ENCODE measurements at regions not wholly inside any gene's neighbourhood (a gene's known extent, or its start where the extent isn't known, plus 50 kb on each side); places are given as distances from the start of the nearest gene placed in this dataset.
A peak's percentile ranks its signal among the peaks of the same experiment; 100 is the strongest.

DNA sequence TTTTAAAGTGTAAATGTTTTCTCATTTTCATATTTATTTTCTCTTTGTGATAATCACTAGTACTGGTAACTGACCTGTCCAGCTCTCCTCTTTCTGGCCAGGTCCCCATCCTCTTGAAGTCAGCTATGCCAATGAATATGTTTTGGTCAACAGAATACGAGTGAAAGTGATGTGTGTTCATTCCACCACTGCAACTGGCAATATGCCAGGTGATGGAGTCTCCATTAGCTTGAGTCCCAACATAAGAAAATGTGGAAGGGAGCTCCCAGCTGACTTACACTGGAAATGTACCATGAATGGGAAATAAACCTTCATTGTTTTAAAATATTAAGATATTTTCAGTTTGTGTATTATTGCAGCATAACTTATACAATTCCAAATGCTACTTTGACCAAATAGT, 75.8 kb downstream of the CCDC34 start:
- no peak for DNase-seq (ENCODE audit: low spot score)

DNA sequence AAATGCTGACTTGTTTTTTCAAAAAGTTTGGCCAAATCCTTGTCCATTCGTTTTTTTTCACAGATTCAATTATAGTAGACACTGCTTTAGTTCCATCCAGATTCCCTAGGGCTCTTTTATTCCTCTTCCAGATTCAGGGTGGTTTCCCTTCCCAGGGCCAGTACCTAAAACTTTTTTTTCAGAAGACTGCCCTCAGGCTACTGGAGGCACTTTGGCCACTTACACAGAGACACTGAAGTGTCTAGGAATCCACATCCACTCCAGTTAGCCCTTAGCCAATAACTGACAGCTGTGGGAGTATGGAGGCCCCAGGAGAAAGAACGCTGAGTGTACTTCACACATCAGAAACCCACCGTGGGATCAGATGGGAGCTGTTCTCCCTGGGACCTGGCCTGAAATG, 77.3 kb downstream of the CCDC34 start:
- no peak for DNase-seq (ENCODE audit: low spot score)

GRCh38 chr11:27282806-27283205, 80.2 kb downstream of the CCDC34 start:
- peak; percentile 14 for DNase-seq (ENCODE audit: low spot score)

DNA sequence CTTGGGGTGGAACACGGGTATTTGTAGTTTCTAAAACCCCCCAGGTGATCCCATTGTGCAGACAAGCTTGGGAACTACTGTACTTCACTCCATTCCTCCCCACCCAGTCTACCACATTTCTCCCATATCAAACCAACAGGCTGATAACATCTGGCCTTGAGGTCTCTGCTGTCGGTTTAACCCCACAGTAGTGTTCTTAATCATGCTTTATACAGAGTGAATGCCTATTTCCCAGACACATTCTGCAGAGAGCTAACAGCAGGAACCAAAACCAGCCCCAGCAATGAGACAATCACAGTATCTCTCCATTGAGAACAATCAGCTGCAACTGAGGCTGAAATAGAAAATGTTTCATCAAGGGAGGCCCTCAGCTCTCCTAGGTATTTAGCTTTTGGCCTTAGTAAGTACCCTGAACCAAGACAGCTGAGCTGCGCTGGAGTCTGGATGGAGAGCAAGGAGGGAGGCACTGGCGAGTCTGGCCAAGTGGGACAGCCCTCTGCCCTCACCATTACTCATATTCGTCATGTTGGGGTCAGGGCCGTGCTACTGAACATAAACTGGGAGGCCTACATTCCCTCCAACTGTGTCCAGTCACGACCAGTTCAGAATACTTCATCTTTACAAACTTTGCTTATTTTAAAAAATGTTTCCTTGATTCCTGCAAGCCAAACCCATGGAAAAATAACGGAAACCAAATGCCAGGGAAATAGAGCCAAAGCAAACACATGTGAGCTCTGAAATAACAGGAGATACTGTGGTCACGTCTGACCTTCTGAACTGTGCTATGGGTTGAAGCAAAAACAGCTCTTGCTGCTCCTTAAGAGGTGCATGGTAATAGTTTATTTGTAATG, 81.0 kb downstream of the CCDC34 start:
- DNase-seq (ENCODE audit: low spot score): no peak

DNA sequence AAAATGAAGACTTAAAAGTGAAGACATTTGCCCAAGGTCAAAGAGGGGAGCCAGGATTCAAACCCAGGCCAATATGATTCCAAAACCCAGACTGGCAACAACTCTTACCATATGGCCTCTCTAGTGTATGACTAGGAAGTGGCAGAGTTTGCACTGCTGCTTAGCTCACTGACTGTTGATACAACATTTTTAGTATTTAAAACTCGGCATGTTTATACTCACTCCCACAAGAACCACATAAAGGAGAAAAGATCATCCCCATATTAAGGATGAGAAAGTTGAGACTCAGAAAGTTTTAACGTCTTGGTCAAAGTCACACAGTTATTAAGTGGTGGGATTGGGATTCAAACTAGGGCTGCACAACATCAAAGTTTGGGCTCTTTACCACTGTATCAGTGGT, 81.7 kb downstream of the CCDC34 start:
- DNase-seq (ENCODE audit: low spot score): no peak

- DNase-seq (ENCODE audit: low spot score): no peak
Measured at GRCh38 chr11:27280140-27280539, 82.9 kb downstream of the CCDC34 start.

GRCh38 chr11:27279460-27279859, 83.6 kb downstream of the CCDC34 start:
- DNase-seq (ENCODE audit: low spot score): no peak

- no peak for DNase-seq (ENCODE audit: low spot score)
Measured at GRCh38 chr11:27277843-27278242, 85.2 kb downstream of the CCDC34 start.

DNA sequence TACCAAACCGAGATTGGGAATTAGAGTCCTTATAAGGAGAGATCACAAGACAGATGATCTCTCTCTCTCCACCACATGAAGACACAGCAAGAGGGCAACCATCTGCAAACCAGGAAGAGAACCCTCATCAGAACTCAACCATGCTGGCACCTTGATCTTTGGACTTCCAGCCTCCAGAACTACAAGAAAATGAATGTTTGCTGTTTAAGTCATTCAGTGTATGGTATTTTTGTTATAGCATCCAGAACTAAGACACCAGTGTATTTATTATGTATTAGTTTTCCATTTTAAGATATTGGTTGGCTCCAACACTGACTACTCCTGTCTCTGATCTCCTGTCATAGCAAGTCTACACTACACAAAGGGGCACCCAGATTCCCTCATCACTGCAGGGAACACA, 86.9 kb downstream of the CCDC34 start:
- DNase-seq (ENCODE audit: low spot score): no peak

- DNase-seq (ENCODE audit: low spot score): no peak
Measured at GRCh38 chr11:27274854-27275395, 88.1 kb downstream of the CCDC34 start.

- no peak for DNase-seq (ENCODE audit: low spot score)
Measured at GRCh38 chr11:27266125-27266524, 96.9 kb downstream of the CCDC34 start.

- no peak for DNase-seq (ENCODE audit: low spot score)
Measured at GRCh38 chr11:27263986-27264385, 99.0 kb downstream of the CCDC34 start.

DNA sequence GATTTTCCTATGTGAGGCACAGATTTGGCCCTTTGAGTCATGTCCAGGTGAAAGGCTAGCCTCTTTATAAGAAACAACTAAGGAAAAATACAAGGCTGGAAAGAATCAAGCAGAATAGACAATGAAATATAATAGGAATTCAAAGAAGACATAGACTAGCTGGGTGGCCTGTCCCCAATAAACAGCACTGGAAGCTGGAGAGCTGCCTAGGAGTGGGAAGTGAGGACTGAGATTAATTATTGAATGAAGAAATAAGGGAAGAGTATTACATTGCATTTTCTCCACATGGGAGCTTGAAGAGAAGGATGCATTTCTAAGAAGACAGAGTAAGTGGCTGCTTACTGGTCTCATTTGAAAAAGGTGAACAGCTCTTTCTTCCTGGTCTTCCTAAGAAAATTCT, 100.0 kb downstream of the CCDC34 start:
- DNase-seq (ENCODE audit: low spot score): no peak

DNA sequence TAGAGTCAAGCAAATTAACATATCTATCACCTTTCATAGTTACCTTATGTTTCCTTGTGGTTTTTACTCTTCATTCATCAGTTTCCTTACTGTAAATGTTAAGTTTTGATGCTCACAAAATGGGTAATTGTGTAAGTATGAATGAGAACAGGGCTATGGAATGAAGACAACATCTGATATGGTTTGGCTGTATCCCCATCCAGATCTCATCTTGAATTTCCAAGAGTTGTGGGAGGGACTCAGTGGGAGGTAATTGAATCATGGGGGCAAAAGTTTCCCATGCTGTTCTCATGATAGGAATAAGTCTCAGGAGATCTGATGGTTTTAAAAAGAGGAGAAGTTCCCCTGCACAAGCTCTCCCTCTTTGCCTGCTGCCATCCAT, 107.6 kb downstream of the CCDC34 start:
- no peak for DNase-seq (ENCODE audit: low spot score)

- DNase-seq (ENCODE audit: low spot score): no peak
Measured at GRCh38 chr11:27254744-27255446, 108.1 kb downstream of the CCDC34 start.

GRCh38 chr11:27253224-27253623, 109.8 kb downstream of the CCDC34 start:
- DNase-seq (ENCODE audit: low spot score): no peak

DNA sequence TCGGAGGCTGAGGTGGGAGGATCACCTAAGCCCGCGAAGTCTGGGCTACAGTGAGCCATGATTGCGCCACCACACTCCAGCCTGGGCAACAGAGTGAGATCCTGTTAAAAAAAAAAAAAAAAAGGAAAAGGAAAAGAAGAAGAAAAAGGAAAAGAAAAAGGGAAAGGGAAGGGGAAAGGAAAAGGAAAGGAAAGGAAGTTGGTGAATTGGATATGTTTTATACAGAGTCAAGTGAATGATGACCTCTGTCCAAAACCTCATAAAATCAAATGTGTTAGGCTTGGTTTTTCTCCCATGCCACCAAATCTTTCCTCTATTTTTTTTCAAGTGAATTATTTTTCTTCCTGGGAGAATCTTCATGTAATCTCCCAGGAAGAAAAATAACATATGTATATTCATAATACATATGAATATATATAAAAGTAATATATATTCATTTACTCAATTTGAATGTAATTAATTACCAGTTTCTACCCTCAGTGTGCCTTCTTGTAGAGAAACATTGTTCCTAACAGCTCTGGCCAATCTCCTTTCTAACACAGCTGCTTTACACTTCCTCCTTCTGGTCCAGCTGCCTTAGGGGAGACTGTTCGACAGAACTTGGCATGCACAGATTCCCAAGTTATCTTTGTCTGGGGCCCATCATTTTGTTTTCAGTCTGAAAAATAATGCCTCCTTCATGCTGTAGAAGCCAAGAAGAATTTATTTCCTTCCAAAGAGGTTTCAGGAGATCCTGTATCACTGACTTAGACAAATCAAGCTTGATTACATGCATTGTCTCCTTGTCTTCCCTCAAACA, 111.9 kb downstream of the CCDC34 start:
- DNase-seq (ENCODE audit: low spot score): no peak

- DNase-seq (ENCODE audit: low spot score): no peak
Measured at GRCh38 chr11:27248576-27249509, 114.2 kb downstream of the CCDC34 start.

DNA sequence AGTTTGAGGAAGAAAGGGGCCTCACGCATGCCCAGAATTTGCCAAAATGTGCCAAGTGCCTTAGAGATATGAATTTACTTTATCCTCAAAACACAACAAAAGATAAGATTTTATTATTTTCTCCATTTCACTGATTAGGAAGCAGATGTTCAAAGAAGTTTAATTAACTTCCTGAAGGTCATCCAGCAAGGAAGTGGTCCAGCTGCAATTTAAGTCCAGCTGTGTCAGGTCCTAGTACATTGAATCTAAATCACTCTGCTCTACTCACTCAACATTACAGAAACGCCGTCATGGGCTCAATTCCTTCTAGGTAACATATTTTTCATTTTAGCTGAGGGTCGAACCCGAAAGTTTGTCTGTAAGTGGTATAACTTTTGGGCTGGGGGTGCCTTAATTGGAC, 115.4 kb downstream of the CCDC34 start:
- no peak for DNase-seq (ENCODE audit: low spot score)

- no peak for DNase-seq (ENCODE audit: low spot score)
Measured at GRCh38 chr11:27246925-27247324, 116.1 kb downstream of the CCDC34 start.

DNA sequence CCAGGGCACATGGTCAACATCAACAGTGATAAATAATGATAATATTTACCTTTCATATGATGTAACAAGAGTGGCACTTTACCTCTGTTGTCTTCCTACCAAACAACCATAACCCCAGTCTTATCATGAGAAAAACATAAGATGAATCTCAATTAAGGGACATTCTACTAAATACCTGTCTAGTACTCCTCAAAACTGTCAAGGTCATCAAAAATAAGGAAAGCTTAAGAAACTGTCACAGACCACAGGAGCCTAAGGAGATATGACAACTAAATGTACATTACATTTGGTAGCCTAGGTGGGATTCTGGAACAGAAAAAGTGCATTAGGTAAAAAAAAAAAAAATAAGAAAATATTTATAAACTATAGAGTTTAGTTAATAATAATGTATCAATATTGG, 118.1 kb downstream of the CCDC34 start:
- no peak for DNase-seq (ENCODE audit: low spot score)

All from iPS-NIHi11 (cell line).